GOT3 (cell line): ENCODE measurements at regions not wholly inside any gene's neighbourhood (a gene's known extent, or its start where the extent isn't known, plus 50 kb on each side); places are given as distances from the start of the nearest gene placed in this dataset.
"Not testable (repeated sequence)": the region's sequence is repeated elsewhere in the genome, so short reads cannot be mapped to it uniquely, and the experiment has no call there.

ENCODE experiments used
- DNase-seq: peaks from one replicate; lab custom pipeline; 2025; ENCODE audit warnings: mixed read lengths; lab: John Stamatoyannopoulos, UW

DNA sequence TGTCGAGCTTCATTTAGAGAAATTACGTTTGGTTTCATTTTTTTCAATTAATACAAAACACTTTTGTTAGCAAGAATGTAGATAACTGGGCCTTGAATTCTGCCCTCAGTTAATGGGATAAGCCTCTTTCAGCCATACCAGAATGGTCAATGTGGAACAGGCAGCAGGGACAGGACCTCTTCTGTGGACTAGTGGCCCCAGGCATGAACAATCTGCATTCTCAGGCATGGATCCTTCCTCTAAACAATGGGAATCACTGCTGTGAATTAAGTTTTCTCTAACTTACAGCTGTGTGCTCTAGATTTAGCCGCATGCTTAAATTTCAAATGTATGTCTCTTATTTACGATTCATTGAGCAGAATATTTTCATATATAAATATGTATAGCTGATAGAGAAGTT, 237.7 kb upstream of the PRKCQ start:
- no peak for DNase-seq

- DNase-seq, result no peak
Observed at GRCh38 chr10:6815346-6815745, 235.3 kb upstream of the PRKCQ start.

- DNase-seq, result no peak
Observed at GRCh38 chr10:6813856-6814255, 233.8 kb upstream of the PRKCQ start.

DNA sequence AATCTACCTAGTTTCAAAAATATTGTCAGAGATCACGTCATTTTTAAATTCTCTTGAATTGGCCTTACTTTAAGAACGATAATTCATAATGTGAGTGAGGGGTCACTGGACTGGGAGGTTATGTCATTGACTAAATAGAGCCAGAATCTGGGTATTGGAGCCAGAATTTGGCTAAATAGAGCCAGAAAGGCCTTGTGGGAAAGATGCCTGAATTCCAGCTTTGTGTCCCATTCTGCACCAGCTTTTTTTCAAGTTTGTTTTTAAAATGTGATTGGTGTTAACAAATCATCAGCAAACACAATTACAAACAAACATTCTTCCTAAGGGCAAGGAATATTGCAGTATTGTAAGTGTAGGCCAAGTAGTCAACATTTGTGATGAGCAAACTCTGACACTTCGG, 233.2 kb upstream of the PRKCQ start:
- DNase-seq, result no peak

DNA sequence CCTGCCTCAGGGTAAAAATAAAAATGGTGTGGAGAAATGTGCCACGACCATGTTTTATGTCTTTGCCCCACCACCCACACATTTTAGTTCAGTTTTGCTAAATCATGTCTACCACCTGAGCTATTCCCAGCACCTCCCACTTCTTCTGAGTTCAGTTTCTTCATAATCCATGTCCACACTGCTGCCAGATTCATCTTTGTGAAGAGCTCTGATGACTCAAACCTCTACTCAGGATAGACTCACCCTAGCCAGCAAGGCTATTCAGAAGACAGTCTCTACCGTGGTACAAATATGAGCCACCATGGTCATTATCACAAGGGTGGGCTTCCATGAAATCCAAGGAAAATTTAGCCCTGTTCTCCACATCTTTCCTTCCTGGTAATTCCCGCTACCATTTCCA, 231.1 kb upstream of the PRKCQ start:
- DNase-seq, result no peak

DNA sequence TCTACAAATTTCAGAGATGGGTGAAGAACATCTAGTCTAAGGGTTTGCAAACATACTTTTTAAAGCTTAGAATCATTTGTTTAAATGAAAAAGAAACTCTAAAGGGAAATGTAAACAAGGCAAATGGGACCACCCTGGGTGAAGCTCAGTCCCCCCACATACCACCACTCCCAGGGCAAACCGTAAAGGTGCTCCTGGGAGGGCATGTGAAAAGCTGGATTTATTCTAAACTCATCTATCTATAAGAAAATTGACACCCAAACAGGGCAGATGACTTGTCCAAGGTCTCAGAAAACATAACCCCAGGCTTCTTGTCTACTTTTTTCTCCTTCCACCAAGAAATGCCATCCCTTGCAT, 223.3 kb upstream of the PRKCQ start:
- no peak for DNase-seq

- no peak for DNase-seq
Observed at GRCh38 chr10:6802759-6803426, 222.8 kb upstream of the PRKCQ start.

- DNase-seq, result no peak
Observed at GRCh38 chr10:6796231-6796630, 216.2 kb upstream of the PRKCQ start.

GRCh38 chr10:6795541-6795940, 215.5 kb upstream of the PRKCQ start:
- no peak for DNase-seq

DNA sequence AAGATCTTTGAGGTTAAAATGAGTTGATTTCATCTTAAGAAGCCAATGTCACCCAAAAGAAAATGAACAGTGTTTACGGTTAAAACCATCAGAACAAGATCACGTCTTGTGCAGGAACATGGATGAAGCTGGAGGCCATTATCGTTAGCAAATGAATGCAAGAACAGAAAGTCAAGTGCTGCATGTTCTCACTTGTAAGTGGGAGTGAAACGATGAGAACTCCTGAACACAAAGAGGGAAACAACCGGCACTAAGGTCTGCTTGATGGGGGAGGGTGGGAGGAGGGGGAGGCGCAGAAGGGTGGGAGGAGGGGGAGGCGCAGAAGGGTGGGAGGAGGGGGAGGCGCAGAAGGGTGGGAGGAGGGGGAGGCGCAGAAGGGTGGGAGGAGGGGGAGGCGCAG, 214.8 kb upstream of the PRKCQ start:
- not testable (repeated sequence) for DNase-seq

DNA sequence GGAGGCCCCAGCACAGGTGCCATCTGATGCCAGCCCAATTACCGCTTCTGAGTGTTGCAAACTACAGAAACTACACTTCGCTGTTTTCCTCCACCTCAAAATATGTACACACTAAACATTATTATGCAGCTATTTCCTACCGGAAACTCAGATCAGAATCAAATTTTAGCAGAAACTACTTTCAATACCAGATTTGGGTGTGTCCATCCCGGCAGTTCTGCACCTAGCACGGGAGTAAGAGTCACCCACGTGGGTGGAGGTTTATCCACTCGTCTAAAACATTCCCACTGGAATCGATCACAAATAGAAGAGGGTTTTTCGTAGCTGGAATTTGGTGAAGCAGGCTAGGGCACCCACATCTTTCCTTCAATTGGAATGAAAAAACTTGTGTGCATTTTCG, 214.4 kb upstream of the PRKCQ start:
- no peak for DNase-seq

DNA sequence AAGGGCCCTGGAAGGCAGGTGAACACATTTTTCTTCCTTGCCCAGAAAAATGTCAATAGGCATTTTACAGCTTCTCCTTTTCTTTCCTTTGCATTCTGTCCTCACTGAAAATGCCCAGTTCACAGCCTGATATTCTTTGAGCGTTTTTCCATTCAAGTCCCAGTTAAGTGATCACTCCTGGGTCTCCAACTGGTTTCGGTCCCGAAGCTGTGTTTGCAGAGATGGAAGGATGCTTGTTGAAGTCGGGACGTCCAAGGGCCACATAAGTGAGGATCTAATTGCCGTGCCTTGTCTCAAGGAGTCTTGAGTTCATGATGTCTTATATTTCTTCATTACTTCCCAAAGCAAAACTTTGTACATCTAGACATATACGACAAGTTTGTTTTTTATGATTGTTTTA, 208.7 kb upstream of the PRKCQ start:
- DNase-seq, result no peak

- DNase-seq, result no peak
Observed at GRCh38 chr10:6788231-6788630, 208.2 kb upstream of the PRKCQ start.

DNA sequence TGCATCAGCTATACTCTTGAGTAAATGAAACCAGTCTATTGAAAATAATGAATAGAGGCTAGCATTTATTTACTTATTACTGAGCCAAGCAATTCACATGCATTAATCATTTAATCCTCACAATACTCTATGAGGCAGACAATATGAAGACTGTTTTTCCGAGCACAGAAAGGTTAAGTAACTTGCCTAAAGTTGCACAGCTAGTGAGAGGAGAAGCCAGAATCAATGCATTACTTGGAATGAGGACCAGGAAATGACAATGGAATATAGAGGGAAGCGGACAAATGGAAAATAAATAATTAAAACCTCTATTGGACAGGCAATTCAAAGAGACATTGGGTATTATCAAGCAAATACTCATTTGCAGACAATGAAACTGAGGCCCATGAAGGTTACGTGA, 207.6 kb upstream of the PRKCQ start:
- no peak for DNase-seq

DNA sequence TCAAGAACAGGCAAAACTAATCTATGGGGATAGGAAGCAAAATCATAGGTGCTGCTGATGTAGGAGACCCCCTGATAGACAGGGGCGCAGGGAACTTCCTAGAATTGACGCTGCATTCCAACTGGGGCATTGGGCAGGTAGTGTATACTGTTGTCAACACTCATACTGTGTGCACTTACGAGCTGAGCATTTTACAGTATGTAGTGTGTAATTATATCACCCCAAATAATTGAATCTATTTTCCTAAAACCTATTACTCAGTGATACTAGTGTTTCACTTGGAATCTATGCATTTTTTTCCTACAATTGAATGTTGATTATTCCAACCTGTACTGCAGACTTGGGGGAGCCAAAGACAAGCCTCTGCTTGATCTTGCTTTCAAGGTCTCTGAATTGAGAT, 207.0 kb upstream of the PRKCQ start:
- no peak for DNase-seq

- DNase-seq, result no peak
Observed at GRCh38 chr10:6786579-6787031, 206.5 kb upstream of the PRKCQ start.

DNA sequence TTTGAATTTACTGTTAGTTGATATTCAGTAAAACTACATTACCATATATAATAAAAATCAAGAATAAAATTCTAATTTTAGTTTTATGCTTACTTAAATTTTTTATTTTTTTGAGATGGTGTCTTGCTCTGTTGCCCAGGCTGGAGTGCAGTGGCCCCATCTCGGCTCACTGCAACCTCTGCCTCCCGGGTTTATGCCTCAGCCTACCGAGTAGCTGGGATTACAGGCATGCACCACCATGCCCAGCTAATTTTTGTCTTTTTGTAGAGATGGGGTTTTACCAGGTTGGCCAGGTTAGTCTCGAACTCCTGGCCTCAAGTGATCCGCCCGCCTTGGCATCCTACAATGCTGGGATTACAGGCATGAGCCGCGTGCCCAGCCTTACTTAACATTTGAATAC, 204.4 kb upstream of the PRKCQ start:
- DNase-seq, result not testable (repeated sequence)

DNA sequence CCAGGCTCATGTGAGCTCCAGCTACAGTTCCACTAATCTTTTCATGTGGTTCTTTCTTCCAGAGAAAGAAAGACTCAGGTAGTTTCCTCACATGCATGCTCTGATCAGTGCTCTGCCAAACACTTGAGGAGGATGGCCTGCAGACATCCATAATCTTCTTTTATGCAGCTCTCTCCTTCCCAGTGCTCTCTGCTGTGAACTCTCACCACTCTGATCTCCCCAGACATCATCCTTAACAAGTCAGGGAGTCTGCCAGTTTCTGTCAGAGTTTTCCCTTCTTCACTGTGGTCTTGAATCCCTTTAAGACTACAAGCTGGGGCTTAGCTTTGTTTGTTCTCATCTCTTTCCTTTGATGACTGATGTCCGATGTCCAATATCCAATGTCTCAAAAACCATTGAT, 203.4 kb upstream of the PRKCQ start:
- no peak for DNase-seq

DNA sequence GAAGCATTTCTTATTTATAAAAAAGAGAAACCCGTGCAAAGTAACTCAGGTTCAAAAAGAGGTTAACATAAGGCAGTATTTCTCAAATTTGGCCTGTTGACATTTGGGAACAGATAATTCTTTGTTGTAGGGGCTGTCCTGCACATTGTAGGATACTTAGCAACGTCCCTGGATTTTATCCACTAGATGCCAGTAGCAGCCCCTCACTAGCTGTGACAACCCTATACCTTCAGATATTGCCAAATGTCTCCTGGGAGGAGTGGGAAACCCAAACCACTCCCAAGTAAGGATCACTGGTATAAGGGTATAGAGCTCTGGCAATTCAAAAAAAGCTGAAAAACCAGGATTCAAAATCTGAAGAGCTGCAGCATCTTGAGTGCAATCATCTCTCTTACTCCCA, 202.3 kb upstream of the PRKCQ start:
- no peak for DNase-seq

DNA sequence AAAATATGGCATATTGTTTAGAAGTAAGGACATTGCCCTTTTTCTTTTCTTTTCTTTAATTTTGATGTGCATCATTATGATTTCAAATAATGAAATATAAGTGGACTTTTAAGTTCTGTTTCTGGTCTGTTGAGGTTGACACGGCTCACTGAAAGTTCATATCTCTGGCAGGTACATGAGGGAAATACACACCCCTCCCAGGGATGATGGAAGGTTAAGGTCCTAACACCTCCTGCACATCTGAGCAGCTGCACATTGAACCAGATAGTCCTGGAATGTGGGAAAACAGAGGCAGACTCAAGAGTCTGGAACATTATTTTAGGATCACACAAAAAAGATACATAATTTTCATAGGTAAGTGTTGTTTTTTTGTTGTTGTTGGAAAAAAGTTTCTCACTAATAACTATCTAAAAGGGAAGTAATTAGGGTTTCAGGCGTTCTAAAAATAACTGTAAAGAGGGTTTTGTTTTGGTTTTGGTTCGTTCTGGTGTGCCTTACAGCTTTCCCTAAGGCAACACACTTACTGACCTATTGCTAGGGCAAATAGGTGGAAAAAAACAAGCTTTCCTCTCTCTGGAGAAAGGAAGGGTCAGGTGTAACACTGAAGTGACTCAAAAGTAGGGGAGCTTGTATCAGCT, 201.2 kb upstream of the PRKCQ start:
- DNase-seq, result no peak

DNA sequence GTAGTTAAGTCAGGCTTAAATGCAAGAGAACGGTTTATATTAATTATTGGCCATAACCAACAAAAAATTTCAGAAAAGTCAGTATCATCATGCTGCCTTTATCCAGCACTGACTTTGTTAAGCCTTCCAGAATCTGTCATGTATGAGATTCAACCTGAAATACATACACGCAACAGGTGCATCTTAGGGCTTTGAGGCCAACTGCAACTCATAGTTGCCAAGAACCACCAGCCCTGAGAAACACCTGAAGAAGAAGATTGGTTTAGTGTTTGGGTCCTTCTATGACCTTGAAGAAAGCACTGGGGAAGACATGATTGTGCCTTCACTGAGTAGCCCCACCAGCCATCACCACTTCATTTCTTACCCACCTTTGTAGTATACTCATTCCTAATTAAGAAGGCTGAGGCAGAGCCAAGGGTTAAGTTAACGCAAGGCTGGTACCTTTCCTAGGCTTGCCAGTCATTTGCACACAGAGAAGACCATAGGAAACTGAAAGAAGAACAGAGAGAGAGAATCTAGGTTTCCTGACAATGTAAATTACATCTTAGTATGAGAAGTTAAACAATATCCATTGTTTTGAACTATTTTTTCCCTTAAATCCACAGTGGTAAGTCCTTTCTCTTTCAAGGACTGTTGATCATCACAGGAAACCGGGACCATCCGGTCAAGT, 200.1 kb upstream of the PRKCQ start:
- no peak for DNase-seq

DNA sequence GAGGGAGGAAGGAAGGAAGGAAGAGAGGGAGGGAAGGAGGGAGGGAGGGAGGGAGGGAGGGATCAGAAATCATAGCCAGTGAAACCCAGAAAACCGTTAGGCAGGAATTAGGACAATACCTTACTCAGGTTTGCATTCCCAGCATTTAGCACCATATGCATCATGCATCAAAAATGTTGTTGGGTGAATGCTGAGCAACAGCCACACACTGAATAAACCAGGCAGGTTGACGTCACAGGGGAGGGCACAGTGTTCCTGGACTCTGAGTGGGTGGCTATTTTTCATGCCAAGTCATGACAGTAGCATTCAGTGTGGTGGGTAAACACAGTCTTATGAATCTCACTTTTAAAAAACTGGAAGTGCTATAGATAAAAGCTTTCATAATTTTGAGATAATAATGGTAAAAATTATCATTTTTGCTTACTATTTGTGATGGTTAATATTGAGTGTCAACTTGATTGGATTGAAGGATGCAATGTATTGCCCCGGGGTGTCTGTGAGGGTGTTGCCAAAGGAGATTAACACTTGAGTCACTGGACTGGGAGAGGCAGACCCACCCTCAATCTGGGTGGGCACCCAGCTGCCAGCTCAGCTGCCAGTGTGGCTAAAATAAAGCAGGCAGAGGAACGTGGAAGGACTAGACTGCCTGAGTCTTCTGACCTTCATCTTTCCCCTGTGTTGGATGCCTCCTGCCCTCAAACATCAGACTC, 199.1 kb upstream of the PRKCQ start:
- peak; percentile 34 for DNase-seq

- no peak for DNase-seq
Observed at GRCh38 chr10:6776170-6776569, 196.1 kb upstream of the PRKCQ start.
